ENCODE measurements at regions not wholly inside any gene's neighbourhood (a gene's known extent, or its start where the extent isn't known, plus 50 kb on each side); places are given as distances from the start of the nearest gene placed in this dataset.

- TF ChIP-seq, protein P1, sequence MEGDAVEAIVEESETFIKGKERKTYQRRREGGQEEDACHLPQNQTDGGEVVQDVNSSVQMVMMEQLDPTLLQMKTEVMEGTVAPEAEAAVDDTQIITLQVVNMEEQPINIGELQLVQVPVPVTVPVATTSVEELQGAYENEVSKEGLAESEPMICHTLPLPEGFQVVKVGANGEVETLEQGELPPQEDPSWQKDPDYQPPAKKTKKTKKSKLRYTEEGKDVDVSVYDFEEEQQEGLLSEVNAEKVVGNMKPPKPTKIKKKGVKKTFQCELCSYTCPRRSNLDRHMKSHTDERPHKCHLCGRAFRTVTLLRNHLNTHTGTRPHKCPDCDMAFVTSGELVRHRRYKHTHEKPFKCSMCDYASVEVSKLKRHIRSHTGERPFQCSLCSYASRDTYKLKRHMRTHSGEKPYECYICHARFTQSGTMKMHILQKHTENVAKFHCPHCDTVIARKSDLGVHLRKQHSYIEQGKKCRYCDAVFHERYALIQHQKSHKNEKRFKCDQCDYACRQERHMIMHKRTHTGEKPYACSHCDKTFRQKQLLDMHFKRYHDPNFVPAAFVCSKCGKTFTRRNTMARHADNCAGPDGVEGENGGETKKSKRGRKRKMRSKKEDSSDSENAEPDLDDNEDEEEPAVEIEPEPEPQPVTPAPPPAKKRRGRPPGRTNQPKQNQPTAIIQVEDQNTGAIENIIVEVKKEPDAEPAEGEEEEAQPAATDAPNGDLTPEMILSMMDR (conservative IDR thresholded peaks at IDR 0.05), result no peak
- no peak for TF ChIP-seq EZH2 (IDR thresholded peaks at IDR 0.05; ENCODE audit: low read depth)
These were observed 65.3 kb upstream of the CDKN3 start for GRCh38 chr14:54331516-54331915.
